Sigmoid colon (tissue), 6 donors: ENCODE measurements at regions not wholly inside any gene's neighbourhood (a gene's known extent, or its start where the extent isn't known, plus 50 kb on each side); places are given as distances from the start of the nearest gene placed in this dataset.

Experiments used
- DNase-seq: peaks from one replicate; pipeline ENCODE4 v3.0.0-alpha.2; 2019
- H3K27ac ChIP-seq, 4 donors: fragments of 200-600 bp; sonication (generic); one replicate each; pipeline ENCODE4 v1.5.1; 2016 to 2019; ENCODE audit warnings: mild to moderate bottlenecking in 1 of 4
- H3K27me3 ChIP-seq, 3 donors: fragments of 200-600 bp; sonication (generic); one replicate each; pipeline ENCODE4 v1.5.1; 2019; ENCODE audit warnings: mild to moderate bottlenecking in 1 of 3
- H3K36me3 ChIP-seq, 4 donors: fragments of 200-600 bp; sonication (generic); one replicate each; pipeline ENCODE4 v1.5.1; 2016 to 2019
- H3K4me1 ChIP-seq, 4 donors: fragments of 200-600 bp; sonication (generic); one replicate each; pipeline ENCODE4 v1.5.1; 2017 to 2019
- H3K4me3 ChIP-seq, 4 donors: fragments of 200-600 bp; sonication (generic); one replicate each; pipeline ENCODE4 v1.5.1; 2017 to 2019; ENCODE audit warnings: mild to moderate bottlenecking in 2 of 4, moderate library complexity in 1 of 4
- H3K9me3 ChIP-seq, 4 donors: fragments of 200-600 bp in 3 of 4; sonication (generic) in 3 of 4; one replicate each; pipeline versions ENCODE4 v1.5.1 to v1.6.1; 2013 to 2019
- CTCF ChIP-seq, 4 experiments: fragments of 450-650 bp in 3 of 4; fragments of 200-600 bp in 1 of 4; IDR thresholded peaks; one replicate each; pipeline ENCODE4 v1.5.1; 2016 to 2019; ENCODE audit warnings: antibody characterized with exemption in 4 of 4, mild to moderate bottlenecking in 3 of 4, moderate library complexity in 2 of 4
- EP300 ChIP-seq, 4 donors: sonication (generic); formaldehyde crosslinking; IDR thresholded peaks; one replicate each; pipeline ENCODE4 v1.6.1; 2017; ENCODE audit warnings: antibody characterized with exemption in 4 of 4
- POLR2A ChIP-seq, 2 donors: fragments of 450-650 bp; IDR thresholded peaks; one replicate each; pipeline ENCODE4 v1.6.1; 2016; ENCODE audit warnings: antibody characterized with exemption in 2 of 2, mild to moderate bottlenecking in 2 of 2, moderate library complexity in 2 of 2
- POLR2AphosphoS5 ChIP-seq, 4 donors: sonication (generic); formaldehyde crosslinking; IDR thresholded peaks; one replicate each; pipeline ENCODE4 v1.6.1; 2017; ENCODE audit warnings: antibody characterized with exemption in 4 of 4
- WGBS, 2 donors: extraction: QIAGEN DNeasy Blood & Tissue Kit; methylation state at CpG; one replicate each; pipeline ENCODE4 v1.1.7; 2013; 5-methylcytosine and 5-hydroxymethylcytosine counted together
- intact Hi-C: fragments of 100-400 bp; cut with DNase I; formaldehyde crosslinking; loops from one replicate; pipeline ENCODE4 v1.15.1; 2023
- donor health status: healthy with polysubstance abuse.
- donor health status: healthy.

GRCh38 chr5:130805036-130805435, 360.0 kb downstream of the HINT1 start:
- no peaks in the 10 kb centered on the region for H3K4me1 ChIP-seq
- TF ChIP-seq POLR2A (IDR thresholded peaks at IDR 0.05) (no peak), EP300 (IDR thresholded peaks at IDR 0.05) (no peak), CTCF (IDR thresholded peaks at IDR 0.05) (no peak), POLR2AphosphoS5 (IDR thresholded peaks at IDR 0.05) (no peak)
- H3K4me3 ChIP-seq = no peak overlapping the region
- peaks cover 0 to 2% (median 0%) of the 10 kb centered on the region in 4 donors for H3K9me3 ChIP-seq
- no peaks in the 10 kb centered on the region for H3K36me3 ChIP-seq
- intact Hi-C loops = no loop called here
- no peak overlapping the region for H3K27ac ChIP-seq
- no peak for DNase-seq
- no peaks in the 10 kb centered on the region for H3K27me3 ChIP-seq

GRCh38 chr5:130801963-130802362, 363.1 kb downstream of the HINT1 start:
- TF ChIP-seq POLR2AphosphoS5 (IDR thresholded peaks at IDR 0.05) (no peak), EP300 (IDR thresholded peaks at IDR 0.05) (no peak), POLR2A (IDR thresholded peaks at IDR 0.05) (no peak), CTCF (IDR thresholded peaks at IDR 0.05) (no peak)
- DNase-seq = no peak
- intact Hi-C loops = no loop called here
- H3K27ac ChIP-seq = no peak overlapping the region
- no peaks in the 10 kb centered on the region for H3K4me1 ChIP-seq
- H3K36me3 ChIP-seq = no peaks in the 10 kb centered on the region
- whole genome bisulfite sequencing, 2 donors = 93 to 94% methylated on average over 2 of the region's 2 CpGs
- H3K4me3 ChIP-seq = no peak overlapping the region
- H3K9me3 ChIP-seq = peaks cover 0 to 2% (median 0%) of the 10 kb centered on the region in 4 donors
- no peaks in the 10 kb centered on the region for H3K27me3 ChIP-seq

- Histone ChIP-seq H3K4me3 (no peak overlapping the region), H3K9me3 (peaks cover 0 to 2% (median 0%) of the 10 kb centered on the region in 4 donors), H3K36me3 (no peaks in the 10 kb centered on the region), H3K27me3 (no peaks in the 10 kb centered on the region), H3K27ac (no peak overlapping the region), H3K4me1 (no peaks in the 10 kb centered on the region)
- DNase-seq = no peak
- intact Hi-C loops = no loop called here
- TF ChIP-seq CTCF (IDR thresholded peaks at IDR 0.05) (no peak), POLR2A (IDR thresholded peaks at IDR 0.05) (no peak), EP300 (IDR thresholded peaks at IDR 0.05) (no peak), POLR2AphosphoS5 (IDR thresholded peaks at IDR 0.05) (no peak)
These were observed 366.0 kb downstream of the HINT1 start for GRCh38 chr5:130799015-130799414.

GRCh38 chr5:130797303-130797702, 367.8 kb downstream of the HINT1 start:
- Histone ChIP-seq H3K4me3 (no peak overlapping the region), H3K27ac (no peak overlapping the region), H3K27me3 (no peaks in the 10 kb centered on the region), H3K36me3 (no peaks in the 10 kb centered on the region), H3K4me1 (no peaks in the 10 kb centered on the region), H3K9me3 (peaks cover 0 to 2% (median 0%) of the 10 kb centered on the region in 4 donors)
- 18 to 70% methylated on average over 3 of the region's 3 CpGs for WGBS, 2 donors
- DNase-seq = no peak
- intact Hi-C loops = no loop called here
- TF ChIP-seq CTCF (IDR thresholded peaks at IDR 0.05) (no peak), EP300 (IDR thresholded peaks at IDR 0.05) (no peak), POLR2A (IDR thresholded peaks at IDR 0.05) (no peak), POLR2AphosphoS5 (IDR thresholded peaks at IDR 0.05) (no peak)

GRCh38 chr5:130796902-130797301, 368.2 kb downstream of the HINT1 start:
- DNase-seq = no peak
- Histone ChIP-seq H3K9me3 (peaks cover 0 to 2% (median 0%) of the 10 kb centered on the region in 4 donors), H3K36me3 (no peaks in the 10 kb centered on the region), H3K27me3 (no peaks in the 10 kb centered on the region), H3K4me1 (no peaks in the 10 kb centered on the region), H3K27ac (no peak overlapping the region), H3K4me3 (no peak overlapping the region)
- intact Hi-C loops = no loop called here
- 74 to 77% methylated on average over 2 of the region's 2 CpGs for WGBS, 2 donors
- TF ChIP-seq EP300 (IDR thresholded peaks at IDR 0.05) (no peak), POLR2AphosphoS5 (IDR thresholded peaks at IDR 0.05) (no peak), POLR2A (IDR thresholded peaks at IDR 0.05) (no peak), CTCF (IDR thresholded peaks at IDR 0.05) (no peak)
